GM12892 (cell line): ENCODE measurements at regions not wholly inside any gene's neighbourhood (a gene's known extent, or its start where the extent isn't known, plus 50 kb on each side); places are given as distances from the start of the nearest gene placed in this dataset.

Experiments used
- POLR2A ChIP-seq: IDR thresholded peaks from 2 replicates; pipeline ENCODE4 v1.6.1; 2011; ENCODE audit warnings: low read depth, low read length, control low read depth
- POLR2AphosphoS5 ChIP-seq: IDR thresholded peaks from 2 replicates; pipeline ENCODE4 v1.6.1; 2011; ENCODE audit warnings: low read depth, low read length, control low read depth
- TAF1 ChIP-seq: IDR thresholded peaks from 2 replicates; pipeline ENCODE4 v1.6.1; 2011; ENCODE audit warnings: low read depth, mild to moderate bottlenecking, control low read depth, low read length, borderline replicate concordance

- no peak for TF ChIP-seq POLR2A
- no peak for TF ChIP-seq TAF1
- TF ChIP-seq POLR2AphosphoS5: no peak
These were observed 216.3 kb downstream of the ERMARD start for GRCh38 chr6:169967687-169968086.
